Astrocyte of the cerebellum (primary cell): ENCODE measurements at regions not wholly inside any gene's neighbourhood (a gene's known extent, or its start where the extent isn't known, plus 50 kb on each side); places are given as distances from the start of the nearest gene placed in this dataset.

Experiments used
- DNase-seq: peaks from one replicate; pipeline ENCODE4 v3.0.0-alpha.2; 2011; ENCODE audit warnings: low read depth
- H3K4me3 ChIP-seq: 2 replicates; pipeline ENCODE4 v1.5.1; 2011; ENCODE audit warnings: mild to moderate bottlenecking, low read depth, low read length, moderate library complexity
- in situ Hi-C: cut with HindIII; loops from 2 replicates; pipeline ENCODE4 v1.10.0; 2017; ENCODE audit warnings: low sequenced_read_pairs
- TF ChIP-seq, protein P1 (sequence below): IDR thresholded peaks from 2 replicates; pipeline ENCODE4 v1.5.1; 2012; ENCODE audit warnings: low read length, low read depth, moderate library complexity, mild to moderate bottlenecking; ENCODE audit errors: missing control alignments

DNA sequence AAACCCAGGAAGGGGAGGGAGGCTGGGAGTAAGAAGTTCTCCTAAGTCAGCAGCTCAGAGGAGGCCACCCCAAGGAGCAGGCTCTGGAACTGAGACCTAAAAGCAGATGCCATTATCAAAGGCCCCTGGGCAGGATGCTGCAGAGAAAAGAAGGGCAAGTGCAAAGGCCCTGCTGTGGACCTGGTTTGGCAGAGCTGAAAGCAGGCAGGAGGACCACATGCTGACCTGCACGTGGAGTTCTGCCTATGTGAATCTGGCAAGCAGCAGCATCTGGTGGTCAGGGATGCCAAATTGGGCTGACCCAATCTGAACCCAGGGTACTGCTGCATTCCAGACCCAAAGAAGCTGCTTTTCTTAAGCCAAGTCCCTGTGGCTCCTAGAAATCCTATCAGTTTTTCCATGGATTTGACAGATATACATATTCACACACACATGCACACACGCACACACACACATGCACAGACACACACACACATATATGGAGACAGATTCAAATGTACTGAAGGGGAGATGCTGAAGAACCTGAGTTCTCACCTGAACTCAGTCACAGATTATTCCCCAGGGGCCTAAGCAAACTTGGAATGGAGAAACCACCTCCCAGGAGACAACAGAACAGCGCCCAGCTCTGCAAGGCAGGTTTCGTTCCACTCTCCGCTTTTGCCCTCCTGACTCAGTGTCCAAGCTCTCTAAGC lies 119.9 kb downstream of the FOXA2 start:
- H3K4me3 ChIP-seq: no peak overlapping the region
- DNase-seq: no peak
- TF ChIP-seq, protein P1, sequence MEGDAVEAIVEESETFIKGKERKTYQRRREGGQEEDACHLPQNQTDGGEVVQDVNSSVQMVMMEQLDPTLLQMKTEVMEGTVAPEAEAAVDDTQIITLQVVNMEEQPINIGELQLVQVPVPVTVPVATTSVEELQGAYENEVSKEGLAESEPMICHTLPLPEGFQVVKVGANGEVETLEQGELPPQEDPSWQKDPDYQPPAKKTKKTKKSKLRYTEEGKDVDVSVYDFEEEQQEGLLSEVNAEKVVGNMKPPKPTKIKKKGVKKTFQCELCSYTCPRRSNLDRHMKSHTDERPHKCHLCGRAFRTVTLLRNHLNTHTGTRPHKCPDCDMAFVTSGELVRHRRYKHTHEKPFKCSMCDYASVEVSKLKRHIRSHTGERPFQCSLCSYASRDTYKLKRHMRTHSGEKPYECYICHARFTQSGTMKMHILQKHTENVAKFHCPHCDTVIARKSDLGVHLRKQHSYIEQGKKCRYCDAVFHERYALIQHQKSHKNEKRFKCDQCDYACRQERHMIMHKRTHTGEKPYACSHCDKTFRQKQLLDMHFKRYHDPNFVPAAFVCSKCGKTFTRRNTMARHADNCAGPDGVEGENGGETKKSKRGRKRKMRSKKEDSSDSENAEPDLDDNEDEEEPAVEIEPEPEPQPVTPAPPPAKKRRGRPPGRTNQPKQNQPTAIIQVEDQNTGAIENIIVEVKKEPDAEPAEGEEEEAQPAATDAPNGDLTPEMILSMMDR: no peak
- in situ Hi-C loops: no loop called here

DNA sequence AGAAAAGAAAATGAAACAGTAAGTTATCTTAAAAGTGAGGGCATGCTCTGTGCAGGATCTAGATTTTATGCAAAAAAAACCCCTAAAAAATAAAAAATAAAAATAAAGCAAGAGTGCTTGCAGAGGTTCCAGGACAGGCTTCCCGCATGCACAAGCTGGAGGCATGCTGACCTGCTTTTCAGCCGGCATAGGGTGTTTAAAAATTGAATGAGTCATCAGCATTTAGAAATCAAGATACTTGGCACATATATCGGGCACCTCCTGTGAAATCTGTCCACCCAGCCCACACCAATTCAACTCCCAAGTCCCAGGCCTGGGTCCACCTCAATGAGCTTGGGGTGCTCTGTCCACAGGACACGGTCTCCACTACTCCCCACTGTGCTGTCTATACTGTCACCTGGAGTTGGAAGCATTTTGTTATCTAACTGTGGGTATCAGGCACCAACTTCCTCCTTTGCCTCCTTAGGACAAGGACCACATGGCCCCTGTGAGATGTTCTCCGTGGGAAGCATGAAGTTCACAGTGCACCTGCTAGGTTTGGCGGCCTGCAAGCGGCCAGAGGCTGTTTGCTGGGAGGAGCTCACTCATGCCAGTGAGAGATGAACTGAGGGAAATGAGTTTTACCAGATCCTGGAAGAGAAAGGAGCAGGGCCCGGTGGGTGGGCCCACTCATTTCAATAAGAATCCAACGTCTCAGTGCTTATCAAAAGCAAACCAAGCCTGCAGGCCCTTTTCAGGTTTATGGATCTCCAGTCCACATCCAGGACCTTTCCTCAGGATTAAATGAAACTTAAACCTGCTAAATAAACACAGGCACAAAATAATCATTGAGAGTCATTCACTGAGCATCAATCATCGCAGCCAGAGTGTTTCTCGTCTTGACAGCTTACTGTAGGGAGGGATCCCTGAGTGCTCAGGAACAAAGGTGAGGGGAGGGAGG lies 121.1 kb downstream of the FOXA2 start:
- in situ Hi-C loops: no loop called here
- TF ChIP-seq, protein P1: no peak
- no peak overlapping the region for H3K4me3 ChIP-seq
- no peak for DNase-seq

DNA sequence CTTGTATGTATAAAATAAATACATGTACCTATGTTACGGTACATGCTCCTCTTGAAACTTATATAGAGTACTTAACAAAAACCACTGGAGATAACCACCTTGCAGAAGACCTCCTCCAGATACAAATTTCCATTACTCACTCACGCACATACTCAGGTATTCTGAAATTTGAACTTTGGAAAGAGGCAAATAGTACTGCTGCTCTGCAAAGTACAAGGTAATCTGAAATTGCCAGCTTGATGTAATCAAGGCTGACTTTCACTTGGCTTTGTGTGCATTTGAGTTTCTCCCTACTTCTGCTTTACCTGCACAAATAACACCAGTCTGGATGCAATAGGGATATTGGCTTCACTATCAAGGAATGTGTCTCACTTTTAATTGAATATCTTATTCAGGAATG lies 123.6 kb downstream of the FOXA2 start:
- no peak overlapping the region for H3K4me3 ChIP-seq
- TF ChIP-seq, protein P1: no peak
- no peak for DNase-seq
- in situ Hi-C loops: no loop called here

DNA sequence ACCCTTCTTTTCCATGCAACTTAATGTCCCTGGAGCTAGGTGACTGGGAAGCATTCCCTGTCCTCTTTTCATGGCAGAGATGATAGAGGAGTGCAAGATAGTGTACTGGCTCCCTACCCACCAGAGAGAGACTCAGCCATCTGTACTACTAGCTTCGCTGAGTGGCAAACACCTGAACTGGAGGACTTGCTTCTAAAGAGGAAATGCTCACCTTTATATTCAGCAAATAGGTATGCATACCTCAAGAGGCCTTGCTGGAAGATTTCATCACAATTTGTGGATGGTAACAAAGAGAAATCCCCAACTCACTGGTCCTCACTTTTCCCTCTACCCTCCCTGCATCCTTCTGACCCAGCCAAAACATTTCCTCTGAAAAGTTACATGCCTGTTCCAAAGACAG lies 124.1 kb downstream of the FOXA2 start:
- DNase-seq: no peak
- in situ Hi-C loops: no loop called here
- no peak overlapping the region for H3K4me3 ChIP-seq
- TF ChIP-seq, protein P1: no peak

DNA sequence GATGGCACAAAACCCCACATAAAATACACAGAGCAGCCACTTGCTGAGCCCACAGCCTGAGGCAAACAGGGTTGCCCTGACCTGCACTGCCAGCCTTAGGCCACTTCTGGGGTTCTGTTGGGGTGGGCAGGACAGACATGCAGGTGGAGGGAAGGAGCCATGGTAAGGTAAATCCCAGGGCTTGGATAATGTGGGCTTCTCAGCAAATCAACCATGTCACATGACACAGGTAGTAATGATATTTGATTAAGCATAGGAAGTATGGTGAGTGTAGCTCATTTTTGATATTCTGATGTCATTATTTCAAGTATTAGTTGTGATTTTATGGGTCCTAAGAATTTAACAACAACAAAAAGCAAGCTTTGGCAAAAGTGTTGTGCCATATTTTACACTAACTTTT lies 124.6 kb downstream of the FOXA2 start:
- DNase-seq: no peak
- in situ Hi-C loops: no loop called here
- TF ChIP-seq, protein P1: no peak
- no peak overlapping the region for H3K4me3 ChIP-seq

DNA sequence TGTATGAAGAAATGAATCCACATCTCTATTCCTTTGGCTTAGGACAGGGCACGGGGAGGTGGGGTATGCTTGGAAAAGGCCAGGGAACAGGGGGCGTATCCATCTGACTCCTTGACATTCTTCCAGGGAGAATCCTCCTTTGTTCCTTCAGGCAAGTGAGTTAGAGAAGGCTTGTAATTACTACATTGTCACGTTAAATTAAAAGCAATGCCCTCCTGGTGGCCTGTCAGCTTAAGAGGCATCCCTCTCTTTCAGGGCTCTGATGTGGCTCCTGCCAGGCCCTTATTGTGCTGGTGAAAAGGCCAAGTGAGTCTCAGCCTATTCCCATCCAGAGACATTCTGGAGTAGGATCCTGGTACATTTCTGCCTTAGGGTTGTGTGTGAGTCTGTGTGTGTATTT lies 128.3 kb downstream of the FOXA2 start:
- no peak for DNase-seq
- H3K4me3 ChIP-seq: no peak overlapping the region
- TF ChIP-seq, protein P1: no peak
- in situ Hi-C loops: no loop called here
